ENCODE measurements at regions not wholly inside any gene's neighbourhood (a gene's known extent, or its start where the extent isn't known, plus 50 kb on each side); places are given as distances from the start of the nearest gene placed in this dataset.

DNA sequence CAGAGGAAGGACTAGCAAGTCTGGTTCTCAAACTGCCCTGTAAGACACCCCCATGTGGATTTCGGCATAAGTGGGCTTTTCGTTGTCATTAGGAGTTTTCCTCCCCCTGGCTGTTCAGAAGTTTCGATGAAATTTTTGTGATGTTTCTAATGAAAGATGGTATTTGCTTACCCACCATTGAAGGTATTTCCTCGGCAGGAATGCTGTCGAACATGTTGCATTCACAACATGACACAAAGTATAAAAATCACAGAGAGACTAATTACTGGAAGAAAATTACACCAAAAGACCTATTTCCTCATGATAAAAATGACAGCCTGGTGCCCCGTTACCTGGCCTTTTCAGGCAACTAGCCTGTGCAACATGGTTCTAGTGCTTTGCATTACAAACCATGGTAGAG is 144.9 kb downstream of the TXNL1 start:
- H2BK12ac ChIP-seq (ENCODE audit: insufficient read length, low read depth, low read length), result no peak overlapping the region
- no peaks in the 10 kb centered on the region for H4K20me1 ChIP-seq (ENCODE audit: control insufficient read depth, insufficient read depth, insufficient read length)
- no peaks in the 10 kb centered on the region for H3K23me2 ChIP-seq (ENCODE audit: insufficient read length, low read depth, low read length, poor library complexity, severe bottlenecking)
- Mint-ChIP-seq H3K4me1 (0 out of 4 replicates have a peak, but pooled peaks cover 0 to 2% of the 10 kb centered on the region in 2 experiments), H3K27ac (no peak overlapping the region), H3K27me3 (ENCODE audit: low read depth) (no peaks in the 10 kb centered on the region), H3K36me3 (ENCODE audit: insufficient read depth in 1 of 3, low read depth in 3 of 3) (peaks cover 0 to 12% (median 3%) of the 10 kb centered on the region in 3 experiments; a peak in 4 of 7 replicates), H3K4me3 (no peak overlapping the region), H3K9me3 (peaks cover 0 to 3% of the 10 kb centered on the region in 2 experiments; a peak in 4 of 5 replicates)
- no peak overlapping the region for H4K8ac ChIP-seq (replicated peaks; ENCODE audit: insufficient read length, low read depth, low read length)
- no peak overlapping the region for H3K23ac ChIP-seq (ENCODE audit: insufficient read length, low read depth, low read length)
- H2BK120ac ChIP-seq (ENCODE audit: low read depth, low read length, poor library complexity, severe bottlenecking), result no peak overlapping the region
- no peak overlapping the region for H2AK5ac ChIP-seq (ENCODE audit: insufficient read length, low read length)
- H3K18ac ChIP-seq (ENCODE audit: insufficient read length, low read depth, low read length), result no peak overlapping the region
- H4K5ac ChIP-seq (ENCODE audit: insufficient read length, low read depth, low read length), result no peak overlapping the region
- no peak overlapping the region for H2BK5ac ChIP-seq (ENCODE audit: insufficient read length, low read length)
- H3K27me3 ChIP-seq (ENCODE audit: insufficient read depth, low read length), result no peaks in the 10 kb centered on the region
- no peak overlapping the region for H3K9ac ChIP-seq (ENCODE audit: extremely low read depth, insufficient read length, low read length)
- no peak overlapping the region for H3K27ac ChIP-seq (ENCODE audit: insufficient read length, low read depth, low read length)
- H2BK20ac ChIP-seq (ENCODE audit: low read depth, low read length, poor library complexity, severe bottlenecking), result no peak overlapping the region
- DNase-seq, result no peak
- H3K56ac ChIP-seq (ENCODE audit: insufficient read length, low read depth, low read length), result no peak overlapping the region
- no peak overlapping the region for H3K14ac ChIP-seq (ENCODE audit: insufficient read depth, low read length)
- no peaks in the 10 kb centered on the region for H3K79me2 ChIP-seq (ENCODE audit: insufficient read depth, low read length)
- no peak overlapping the region for H2BK15ac ChIP-seq (ENCODE audit: low read depth, low read length)
- no peaks in the 10 kb centered on the region for H3K79me1 ChIP-seq (ENCODE audit: insufficient read depth, low read depth, low read length, poor library complexity, severe bottlenecking)
- no peaks in the 10 kb centered on the region for H3K9me3 ChIP-seq (ENCODE audit: control insufficient read depth, low read depth, low read length)
- TF ChIP-seq, protein P1, sequence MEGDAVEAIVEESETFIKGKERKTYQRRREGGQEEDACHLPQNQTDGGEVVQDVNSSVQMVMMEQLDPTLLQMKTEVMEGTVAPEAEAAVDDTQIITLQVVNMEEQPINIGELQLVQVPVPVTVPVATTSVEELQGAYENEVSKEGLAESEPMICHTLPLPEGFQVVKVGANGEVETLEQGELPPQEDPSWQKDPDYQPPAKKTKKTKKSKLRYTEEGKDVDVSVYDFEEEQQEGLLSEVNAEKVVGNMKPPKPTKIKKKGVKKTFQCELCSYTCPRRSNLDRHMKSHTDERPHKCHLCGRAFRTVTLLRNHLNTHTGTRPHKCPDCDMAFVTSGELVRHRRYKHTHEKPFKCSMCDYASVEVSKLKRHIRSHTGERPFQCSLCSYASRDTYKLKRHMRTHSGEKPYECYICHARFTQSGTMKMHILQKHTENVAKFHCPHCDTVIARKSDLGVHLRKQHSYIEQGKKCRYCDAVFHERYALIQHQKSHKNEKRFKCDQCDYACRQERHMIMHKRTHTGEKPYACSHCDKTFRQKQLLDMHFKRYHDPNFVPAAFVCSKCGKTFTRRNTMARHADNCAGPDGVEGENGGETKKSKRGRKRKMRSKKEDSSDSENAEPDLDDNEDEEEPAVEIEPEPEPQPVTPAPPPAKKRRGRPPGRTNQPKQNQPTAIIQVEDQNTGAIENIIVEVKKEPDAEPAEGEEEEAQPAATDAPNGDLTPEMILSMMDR (conservative IDR thresholded peaks at IDR 0.05), result no peak
- H3K4ac ChIP-seq (ENCODE audit: low read depth, low read length), result no peak overlapping the region
- no peak overlapping the region for H4K91ac ChIP-seq (ENCODE audit: insufficient read length, low read depth, low read length)
- no peak overlapping the region for H3T11ph ChIP-seq (ENCODE audit: low read length)
- no peaks in the 10 kb centered on the region for H3K4me1 ChIP-seq (ENCODE audit: insufficient read depth, low read length)
- no peak overlapping the region for H3K4me2 ChIP-seq (ENCODE audit: insufficient read depth, insufficient read length, low read length)
- no peak overlapping the region for H2AFZ ChIP-seq (ENCODE audit: low read length)
- WGBS (ENCODE audit: extremely low coverage, insufficient read length, low lambda C conversion rate), result no CpG with 5 or more reads among the region's 6 CpGs
